Natural killer cell (primary cell): ENCODE measurements at regions not wholly inside any gene's neighbourhood (a gene's known extent, or its start where the extent isn't known, plus 50 kb on each side); places are given as distances from the start of the nearest gene placed in this dataset.

ENCODE experiments used
- ATAC-seq, 3 donors: fragments of 150-1000 bp in 2 of 3; fragments of 200-7000 bp in 1 of 3; cut with Tn5 transposase; 1 replicate in 1 of 3; 2 replicates in 2 of 3; pipeline ENCODE4 v1.10.0; 2021; ENCODE audit warnings: mild to moderate bottlenecking in 2 of 3, moderate library complexity in 2 of 3
- DNase-seq, 2 donors: peaks; one replicate each; pipeline versions ENCODE4 v3.0.0 to v3.0.0-alpha.2; 2013 to 2021; ENCODE audit warnings: mixed read lengths in 1 of 2
- H3K27ac ChIP-seq: one replicate; pipeline ENCODE4 v1.5.1; 2013; ENCODE audit warnings: mild to moderate bottlenecking, low read length
- H3K27me3 ChIP-seq: one replicate; pipeline ENCODE4 v1.6.1; 2013; ENCODE audit warnings: low read length; ENCODE audit not compliant: control insufficient read depth, insufficient read depth
- H3K36me3 ChIP-seq: one replicate; pipeline ENCODE4 v1.6.1; 2013; ENCODE audit warnings: low read length; ENCODE audit not compliant: control insufficient read depth, insufficient read depth
- H3K4me1 ChIP-seq: one replicate; pipeline ENCODE4 v1.6.1; 2013; ENCODE audit warnings: low read length; ENCODE audit not compliant: control insufficient read depth, insufficient read depth
- H3K4me3 ChIP-seq: one replicate; pipeline ENCODE4 v1.5.1; 2013; ENCODE audit warnings: low read length
- H3K9me3 ChIP-seq: one replicate; pipeline ENCODE4 v1.6.1; 2013; ENCODE audit warnings: low read length; ENCODE audit not compliant: control insufficient read depth, insufficient read depth
- H3K27ac Mint-ChIP-seq, 2 donors: one replicate each; pipeline ENCODE4 v1.8.0; 2022; ENCODE audit warnings: mild to moderate bottlenecking in 2 of 2, mixed read lengths in 2 of 2, moderate library complexity in 1 of 2
- H3K27me3 Mint-ChIP-seq, 2 donors: one replicate each; pipeline ENCODE4 v1.8.0; 2022; ENCODE audit warnings: low read depth in 2 of 2, mixed read lengths in 2 of 2
- H3K36me3 Mint-ChIP-seq: one replicate; pipeline ENCODE4 v1.8.0; 2022; ENCODE audit warnings: mixed read lengths
- H3K4me1 Mint-ChIP-seq, 2 donors: one replicate each; pipeline ENCODE4 v1.8.0; 2022; ENCODE audit warnings: mixed read lengths in 2 of 2
- H3K4me3 Mint-ChIP-seq: one replicate; pipeline ENCODE4 v1.8.0; 2022; ENCODE audit warnings: mild to moderate bottlenecking, moderate library complexity, mixed read lengths
- H3K9me3 Mint-ChIP-seq, 2 donors: one replicate each; pipeline ENCODE4 v1.8.0; 2022; ENCODE audit warnings: mixed read lengths in 2 of 2
- WGBS: methylation state at CpG from one replicate; pipeline ENCODE4 v1.1.7; 2013; ENCODE audit warnings: missing lambda C conversion rate; ENCODE audit not compliant: insufficient coverage; 5-methylcytosine and 5-hydroxymethylcytosine counted together
- intact Hi-C: fragments of 100-400 bp; cut with micrococcal nuclease; formaldehyde crosslinking; loops from one replicate; pipeline ENCODE4 v1.14.2; 2022
- TF ChIP-seq, protein P1 (sequence below): fragments of 200-600 bp; IDR thresholded peaks from one replicate; pipeline ENCODE4 v1.8.0; 2022; ENCODE audit warnings: antibody characterized with exemption

DNA sequence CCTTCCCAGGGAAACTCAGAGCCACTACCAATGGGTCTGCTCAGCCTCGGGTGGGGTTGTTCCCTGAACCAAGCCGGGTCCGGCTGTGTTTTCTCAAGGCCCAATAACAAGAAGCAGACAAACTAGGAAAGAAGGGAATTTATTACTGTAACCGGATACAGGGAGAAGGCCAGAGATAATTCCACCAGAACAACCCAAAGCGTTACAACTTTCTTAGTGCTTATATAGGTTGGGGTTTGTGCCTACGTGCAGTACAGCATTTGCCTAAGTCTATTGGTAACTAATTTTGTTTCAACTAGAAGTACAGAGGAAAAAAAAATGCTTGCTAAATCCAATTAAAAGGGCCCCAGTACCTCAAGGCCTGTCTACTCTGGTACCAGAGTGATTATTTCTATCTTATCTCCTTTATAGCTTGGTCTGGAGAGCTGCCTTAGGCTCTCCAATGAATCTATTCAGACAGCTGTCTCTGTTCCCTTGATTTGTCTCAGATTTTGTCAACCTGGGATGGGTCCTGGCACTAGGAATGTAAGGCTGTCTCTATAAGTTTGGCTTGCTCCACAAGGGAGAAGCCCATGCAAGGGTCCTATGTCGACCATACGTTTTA, 57.3 kb upstream of the CCDC190 start:
- ATAC-seq = no peak
- no peak overlapping the region for H3K27ac Mint-ChIP-seq
- no peaks in the 10 kb centered on the region for H3K9me3 ChIP-seq
- peaks cover 5% of the 10 kb centered on the region for H3K4me1 ChIP-seq
- H3K4me3 Mint-ChIP-seq = no peak overlapping the region
- H3K36me3 Mint-ChIP-seq = no peaks in the 10 kb centered on the region
- H3K4me3 ChIP-seq = no peak overlapping the region
- intact Hi-C loops = no loop called here
- H3K27me3 Mint-ChIP-seq = peaks cover 25 to 31% of the 10 kb centered on the region in 2 donors
- peaks cover 0 to 3% of the 10 kb centered on the region in 2 donors for H3K9me3 Mint-ChIP-seq
- no peaks in the 10 kb centered on the region for H3K4me1 Mint-ChIP-seq
- H3K27me3 ChIP-seq = no peaks in the 10 kb centered on the region
- H3K27ac ChIP-seq = no peak overlapping the region
- DNase-seq = no peak
- 82% methylated on average over 7 of the region's 8 CpGs for WGBS
- TF ChIP-seq, protein P1, sequence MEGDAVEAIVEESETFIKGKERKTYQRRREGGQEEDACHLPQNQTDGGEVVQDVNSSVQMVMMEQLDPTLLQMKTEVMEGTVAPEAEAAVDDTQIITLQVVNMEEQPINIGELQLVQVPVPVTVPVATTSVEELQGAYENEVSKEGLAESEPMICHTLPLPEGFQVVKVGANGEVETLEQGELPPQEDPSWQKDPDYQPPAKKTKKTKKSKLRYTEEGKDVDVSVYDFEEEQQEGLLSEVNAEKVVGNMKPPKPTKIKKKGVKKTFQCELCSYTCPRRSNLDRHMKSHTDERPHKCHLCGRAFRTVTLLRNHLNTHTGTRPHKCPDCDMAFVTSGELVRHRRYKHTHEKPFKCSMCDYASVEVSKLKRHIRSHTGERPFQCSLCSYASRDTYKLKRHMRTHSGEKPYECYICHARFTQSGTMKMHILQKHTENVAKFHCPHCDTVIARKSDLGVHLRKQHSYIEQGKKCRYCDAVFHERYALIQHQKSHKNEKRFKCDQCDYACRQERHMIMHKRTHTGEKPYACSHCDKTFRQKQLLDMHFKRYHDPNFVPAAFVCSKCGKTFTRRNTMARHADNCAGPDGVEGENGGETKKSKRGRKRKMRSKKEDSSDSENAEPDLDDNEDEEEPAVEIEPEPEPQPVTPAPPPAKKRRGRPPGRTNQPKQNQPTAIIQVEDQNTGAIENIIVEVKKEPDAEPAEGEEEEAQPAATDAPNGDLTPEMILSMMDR = no peak
- no peaks in the 10 kb centered on the region for H3K36me3 ChIP-seq

- TF ChIP-seq, protein P1 = no peak
- no peak for ATAC-seq
- no peak overlapping the region for H3K27ac Mint-ChIP-seq
Observed at GRCh38 chr1:162916821-162917613, 56.0 kb upstream of the CCDC190 start.

GRCh38 chr1:162916407-162916806, 55.4 kb upstream of the CCDC190 start:
- Mint-ChIP-seq H3K9me3 (peaks cover 5 to 10% of the 10 kb centered on the region in 2 donors), H3K4me3 (no peak overlapping the region), H3K36me3 (peaks cover 10% of the 10 kb centered on the region), H3K27me3 (peaks cover 21 to 28% of the 10 kb centered on the region in 2 donors), H3K4me1 (no peaks in the 10 kb centered on the region), H3K27ac (no peak overlapping the region)
- TF ChIP-seq, protein P1 = no peak
- H3K27ac ChIP-seq = no peak overlapping the region
- 92% methylated on average over 2 of the region's 2 CpGs for WGBS
- ATAC-seq (no peak), DNase-seq (no peak)
- no peaks in the 10 kb centered on the region for H3K36me3 ChIP-seq
- H3K4me1 ChIP-seq = peaks cover 5% of the 10 kb centered on the region
- H3K4me3 ChIP-seq = no peak overlapping the region
- H3K9me3 ChIP-seq = no peaks in the 10 kb centered on the region
- intact Hi-C loops = no loop called here
- H3K27me3 ChIP-seq = no peaks in the 10 kb centered on the region

More at GRCh38 chr1:162916821-162917613, 56.0 kb upstream of the CCDC190 start:
- Histone ChIP-seq H3K27me3 (no peaks in the 10 kb centered on the region), H3K9me3 (no peaks in the 10 kb centered on the region), H3K4me1 (peaks cover 5% of the 10 kb centered on the region), H3K4me3 (no peak overlapping the region), H3K27ac (no peak overlapping the region), H3K36me3 (no peaks in the 10 kb centered on the region)
- Mint-ChIP-seq H3K36me3 (peaks cover 8% of the 10 kb centered on the region), H3K27me3 (peaks cover 21 to 28% of the 10 kb centered on the region in 2 donors), H3K4me3 (no peak overlapping the region), H3K4me1 (no peaks in the 10 kb centered on the region), H3K9me3 (peaks cover 5 to 9% of the 10 kb centered on the region in 2 donors)
- DNase-seq = no peak
- intact Hi-C loops = no loop called here
- WGBS = 89% methylated on average over 5 of the region's 6 CpGs
